DOHH2 (cell line): ENCODE measurements at regions not wholly inside any gene's neighbourhood (a gene's known extent, or its start where the extent isn't known, plus 50 kb on each side); places are given as distances from the start of the nearest gene placed in this dataset.

ENCODE experiments used
- CTCF ChIP-seq: fragments of 200-600 bp; sonication (generic); IDR thresholded peaks from one replicate; pipeline ENCODE4 v1.5.1; 2014; ENCODE audit warnings: antibody characterized with exemption, mild to moderate bottlenecking, low read depth, low read length; ENCODE audit not compliant: poor library complexity, severe bottlenecking
- EZH2phosphoT487 ChIP-seq: fragments of 200-600 bp; sonication (generic); IDR thresholded peaks from 2 replicates; pipeline ENCODE4 v1.6.1; 2017; ENCODE audit warnings: borderline replicate concordance, mild to moderate bottlenecking, antibody characterized with exemption, low read length, moderate library complexity, mixed read lengths

GRCh38 chr15:72840114-72840513 lies 56.6 kb upstream of the ADPGK start:
- TF ChIP-seq CTCF (no peak), EZH2phosphoT487 (no peak)
